ENCODE measurements at regions not wholly inside any gene's neighbourhood (a gene's known extent, or its start where the extent isn't known, plus 50 kb on each side); places are given as distances from the start of the nearest gene placed in this dataset.
A peak's percentile ranks its signal among the peaks of the same experiment; 100 is the strongest.

- no peak for DNase-seq (ENCODE audit: low spot score)
These were observed 117.5 kb downstream of the ASCL4 start for GRCh38 chr12:107891967-107892366.

DNA sequence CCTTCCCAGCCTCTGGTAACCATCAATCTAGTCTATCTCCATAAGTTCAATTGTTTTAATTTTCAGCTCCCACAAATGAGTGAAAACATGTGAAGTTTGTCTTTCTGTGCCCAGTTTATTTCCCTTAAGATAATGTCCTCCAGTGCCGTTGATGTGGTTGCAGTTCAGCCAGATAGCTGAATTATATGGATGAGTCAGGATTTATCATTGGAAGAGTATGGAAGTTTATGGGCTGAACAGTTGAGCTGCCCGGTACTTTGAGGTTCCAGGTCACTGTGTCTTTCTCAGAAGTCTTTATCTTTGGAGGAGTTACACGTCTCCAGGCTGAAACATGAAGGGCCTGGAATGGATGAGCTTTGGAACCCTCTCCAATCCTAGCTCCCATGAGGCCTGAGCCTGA, 120.1 kb downstream of the ASCL4 start:
- DNase-seq (ENCODE audit: low spot score): no peak

GRCh38 chr12:107895966-107896365, 121.5 kb downstream of the ASCL4 start:
- DNase-seq (ENCODE audit: low spot score): no peak

DNA sequence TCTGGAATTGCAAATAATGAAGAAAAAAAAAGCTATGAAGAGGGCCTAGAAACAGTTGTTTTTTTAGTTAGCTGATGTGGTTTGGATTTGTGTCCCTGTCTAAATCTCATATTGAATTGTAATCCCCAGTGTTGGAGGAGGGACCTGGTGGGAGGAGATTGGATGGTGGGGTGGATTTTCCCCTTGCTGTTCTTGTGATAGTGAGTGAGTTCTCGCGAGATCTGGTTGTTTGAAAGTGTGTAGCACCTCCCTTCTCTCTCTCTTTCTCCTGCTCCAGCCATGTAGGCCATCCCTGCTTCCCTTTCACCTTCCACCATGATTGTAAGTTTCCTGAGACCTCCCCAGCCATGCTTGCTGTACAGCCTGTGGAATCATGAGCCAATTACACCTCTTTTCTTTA, 126.1 kb downstream of the ASCL4 start:
- DNase-seq (ENCODE audit: low spot score): no peak

DNA sequence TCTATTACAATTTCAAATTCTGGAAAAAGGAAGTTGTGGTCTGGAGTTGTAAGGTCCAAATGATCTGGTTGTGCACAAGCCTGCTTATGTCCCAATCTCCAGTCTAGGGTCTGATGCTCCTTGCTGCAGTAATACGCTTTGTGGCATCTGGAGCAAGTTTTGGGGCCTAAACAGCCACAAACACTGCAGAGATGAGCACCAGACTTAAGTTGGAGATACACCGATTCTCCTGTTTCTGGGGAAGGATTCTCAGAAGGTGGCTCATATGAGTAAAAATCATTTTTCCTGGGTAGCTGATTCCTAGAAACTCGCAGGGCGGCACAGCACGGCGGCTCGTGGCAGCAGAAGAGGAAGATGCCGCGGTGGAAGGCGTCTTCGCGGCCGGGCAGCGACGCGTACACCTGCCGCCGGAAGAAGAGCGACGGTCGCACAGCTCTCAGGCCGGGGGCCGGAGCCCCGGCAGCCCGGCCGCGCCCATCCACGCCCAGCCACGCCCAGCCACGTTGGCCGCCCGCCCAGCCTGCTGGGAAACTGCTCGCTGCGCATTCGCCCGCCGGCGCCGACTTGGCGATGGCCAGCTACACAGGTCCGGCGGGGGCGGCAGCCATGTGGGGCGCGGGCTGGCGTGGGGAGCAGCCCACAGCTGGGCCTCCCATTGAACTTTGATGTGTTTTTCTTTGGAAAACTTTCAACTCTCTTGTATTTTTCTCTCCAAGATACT, 129.0 kb downstream of the ASCL4 start:
- peak; percentile 8 for DNase-seq (ENCODE audit: low spot score)

DNA sequence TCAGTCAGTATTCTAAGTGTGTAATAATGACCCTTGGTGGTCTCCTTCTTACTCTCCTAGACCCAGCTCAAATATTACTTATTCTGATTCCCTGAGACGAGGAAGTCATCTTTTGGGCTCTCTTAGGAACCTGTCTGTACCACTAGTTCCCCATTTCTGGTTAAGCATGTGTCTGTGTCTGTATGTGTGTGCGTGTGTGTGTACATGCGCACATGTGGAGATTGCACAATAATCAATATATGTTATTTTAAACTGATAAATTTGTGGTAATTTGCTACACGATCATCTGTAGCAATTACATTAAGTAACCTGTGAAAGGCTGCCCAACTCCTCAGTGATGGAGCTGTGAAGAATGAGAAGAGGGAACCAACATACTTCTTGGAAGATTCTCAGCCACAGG, 132.2 kb downstream of the ASCL4 start:
- DNase-seq (ENCODE audit: low spot score): no peak

GRCh38 chr12:107912421-107913004, 138.0 kb downstream of the ASCL4 start:
- no peak for DNase-seq (ENCODE audit: low spot score)

- no peak for DNase-seq (ENCODE audit: low spot score)
These were observed 140.0 kb downstream of the ASCL4 start for GRCh38 chr12:107914460-107914977.

- peak; percentile 19 for DNase-seq (ENCODE audit: low spot score)
These were observed 143.7 kb downstream of the ASCL4 start for GRCh38 chr12:107917912-107918800.

GRCh38 chr12:107921062-107921461, 146.6 kb downstream of the ASCL4 start:
- no peak for DNase-seq (ENCODE audit: low spot score)

DNA sequence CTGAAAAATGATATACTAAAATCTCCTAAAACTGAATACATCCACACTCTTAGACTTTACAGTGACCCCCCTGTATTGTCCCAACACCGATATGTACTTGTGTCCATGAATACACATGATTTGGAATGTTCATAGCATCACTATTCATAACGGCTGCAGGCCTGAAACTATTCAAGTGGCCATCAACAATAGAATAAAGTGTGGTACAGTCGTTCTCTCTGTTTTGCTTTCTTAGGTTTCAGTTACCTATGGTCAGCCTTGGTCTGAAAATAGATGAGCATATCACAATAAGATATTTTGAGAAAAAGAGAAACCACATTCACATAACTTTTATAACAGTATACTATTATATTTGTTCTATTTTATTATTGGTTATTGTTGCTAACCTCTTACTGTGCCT, 150.6 kb downstream of the ASCL4 start:
- no peak for DNase-seq (ENCODE audit: low spot score)

GRCh38 chr12:107929436-107929835, 154.9 kb downstream of the ASCL4 start:
- DNase-seq (ENCODE audit: low spot score): peak; percentile 21

DNA sequence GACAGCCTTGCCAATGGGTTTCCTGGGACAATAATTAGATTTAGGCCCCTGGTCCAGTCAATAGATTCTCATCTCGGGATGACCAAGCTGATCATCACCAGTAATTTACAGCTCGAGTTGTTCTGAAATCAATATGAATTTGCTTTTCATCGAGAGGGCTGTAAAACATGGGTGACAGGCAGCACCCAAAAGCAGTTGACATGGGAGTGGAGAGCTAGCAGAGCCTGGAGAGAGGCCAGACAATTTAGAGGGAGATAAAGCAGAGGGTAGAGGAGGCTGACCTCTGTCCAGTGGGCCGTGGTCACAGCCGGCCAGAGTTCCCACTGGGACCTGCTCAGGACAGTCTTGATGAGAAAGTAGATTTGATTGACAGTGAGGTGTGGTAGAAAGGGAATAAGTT, 157.3 kb downstream of the ASCL4 start:
- DNase-seq (ENCODE audit: low spot score): no peak

DNA sequence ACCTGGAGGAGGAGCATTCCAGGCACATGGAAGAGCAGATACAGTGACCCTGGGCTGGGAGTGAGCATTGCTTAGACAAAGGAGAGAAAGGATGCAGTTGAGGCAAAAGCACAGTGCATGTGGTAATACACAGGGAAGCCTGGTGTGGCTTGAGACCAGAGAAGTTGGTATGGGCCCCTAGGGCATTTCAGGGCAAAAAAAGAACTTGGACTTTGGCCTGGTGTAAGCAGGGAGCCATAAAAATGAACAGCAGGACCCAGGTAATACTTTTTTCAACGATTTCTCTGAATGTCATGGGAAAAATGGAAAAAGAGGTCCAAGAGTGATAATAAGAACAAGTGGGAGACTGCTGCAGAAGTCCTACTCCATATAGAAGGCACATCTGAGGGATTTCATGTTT, 163.9 kb downstream of the ASCL4 start:
- no peak for DNase-seq (ENCODE audit: low spot score)

- DNase-seq (ENCODE audit: low spot score): no peak
These were observed 174.0 kb downstream of the ASCL4 start for GRCh38 chr12:107948391-107948945.

- no peak for DNase-seq (ENCODE audit: low spot score)
These were observed 176.5 kb downstream of the ASCL4 start for GRCh38 chr12:107951024-107951423.

GRCh38 chr12:107955966-107956643, 173.0 kb upstream of the WSCD2 start:
- DNase-seq (ENCODE audit: low spot score): no peak

DNA sequence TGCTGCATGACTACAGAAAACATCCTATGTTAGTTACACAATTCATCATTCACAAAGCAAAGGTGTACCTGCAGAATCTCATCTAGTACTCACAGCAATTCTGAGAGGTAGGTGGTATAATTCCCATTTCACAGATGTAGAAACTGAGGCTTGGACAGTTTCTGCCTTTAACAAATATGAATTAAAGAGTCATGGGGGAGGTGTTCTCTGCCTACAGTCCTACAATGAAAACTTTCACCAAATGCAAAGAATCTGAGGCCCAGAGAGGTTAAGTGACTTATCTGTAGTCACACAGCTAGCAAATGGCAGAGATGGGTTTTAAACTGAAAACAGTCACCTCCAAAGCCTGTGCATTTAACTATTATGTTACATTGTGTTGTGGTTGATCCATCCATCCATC, 171.6 kb upstream of the WSCD2 start:
- no peak for DNase-seq (ENCODE audit: low spot score)

DNA sequence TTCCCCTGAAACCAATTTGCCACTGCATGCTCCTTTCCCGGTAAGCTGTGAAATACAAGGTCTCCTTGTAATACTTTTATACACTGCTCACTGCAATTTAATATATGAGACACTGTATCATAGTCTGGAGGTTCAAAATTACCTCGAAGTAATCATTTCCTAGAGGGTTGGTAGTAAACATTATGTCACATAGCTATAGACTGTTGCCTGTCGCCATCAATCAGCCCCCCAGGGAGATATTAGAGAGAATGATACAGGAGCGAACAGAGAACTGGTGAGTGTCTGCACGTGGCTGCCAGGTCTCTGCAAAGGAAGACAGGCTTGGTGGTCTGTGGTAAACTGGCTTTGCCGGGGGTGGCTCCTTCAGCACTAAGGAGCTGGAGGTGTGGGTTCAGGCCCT, 165.5 kb upstream of the WSCD2 start:
- no peak for DNase-seq (ENCODE audit: low spot score)

- no peak for DNase-seq (ENCODE audit: low spot score)
These were observed 161.9 kb upstream of the WSCD2 start for GRCh38 chr12:107967170-107967569.

DNA sequence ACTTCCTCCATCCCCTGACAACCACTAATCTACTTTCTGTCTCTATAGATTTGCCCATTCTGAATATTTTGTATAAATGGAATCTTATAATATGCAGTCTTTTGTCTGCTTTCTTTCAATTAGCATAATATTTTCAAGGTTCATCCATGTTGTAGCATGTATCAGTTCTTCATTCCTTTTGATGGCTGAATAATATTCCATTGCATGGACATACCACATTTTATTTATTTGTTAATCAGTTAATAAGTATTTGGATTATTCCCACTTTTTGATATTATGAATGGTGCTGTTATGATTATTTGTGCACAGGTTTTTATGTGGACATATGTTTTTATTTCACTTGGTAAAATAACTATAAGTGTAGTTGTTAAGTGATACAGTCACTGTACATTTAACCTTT, 155.1 kb upstream of the WSCD2 start:
- DNase-seq (ENCODE audit: low spot score): no peak

- no peak for DNase-seq (ENCODE audit: low spot score)
These were observed 152.8 kb upstream of the WSCD2 start for GRCh38 chr12:107976331-107976730.

Measured in AG08395 (cell line).